Pulmonary artery endothelial cell (primary cell): ENCODE measurements at regions not wholly inside any gene's neighbourhood (a gene's known extent, or its start where the extent isn't known, plus 50 kb on each side); places are given as distances from the start of the nearest gene placed in this dataset.

Source experiments
- DNase-seq: peaks from one replicate; pipeline ENCODE4 v3.0.0-alpha.2; 2011; ENCODE audit warnings: low read depth, low spot score

- no peak for DNase-seq
Measured at GRCh38 chr17:79180358-79181005, 105.9 kb downstream of the ENGASE start.

GRCh38 chr17:79179334-79179733, 104.7 kb downstream of the ENGASE start:
- DNase-seq, result no peak

GRCh38 chr17:79177877-79178276, 103.3 kb downstream of the ENGASE start:
- no peak for DNase-seq

GRCh38 chr17:79176792-79177601, 102.4 kb downstream of the ENGASE start:
- DNase-seq, result no peak

- no peak for DNase-seq
Measured at GRCh38 chr17:79174905-79175856, 100.6 kb downstream of the ENGASE start.

- no peak for DNase-seq
Measured at GRCh38 chr17:79174193-79174765, 99.7 kb downstream of the ENGASE start.

GRCh38 chr17:79171188-79171587, 96.6 kb downstream of the ENGASE start:
- no peak for DNase-seq

- no peak for DNase-seq
Measured at GRCh38 chr17:79169861-79170260, 95.2 kb downstream of the ENGASE start.

GRCh38 chr17:79169366-79169765, 94.7 kb downstream of the ENGASE start:
- no peak for DNase-seq

- no peak for DNase-seq
Measured at GRCh38 chr17:79168486-79169055, 93.9 kb downstream of the ENGASE start.

- no peak for DNase-seq
Measured at GRCh38 chr17:79167486-79167885, 92.9 kb downstream of the ENGASE start.

GRCh38 chr17:79165756-79166473, 91.3 kb downstream of the ENGASE start:
- no peak for DNase-seq

GRCh38 chr17:79164913-79165695, 90.5 kb downstream of the ENGASE start:
- DNase-seq, result no peak

GRCh38 chr17:79164408-79164807, 89.8 kb downstream of the ENGASE start:
- DNase-seq, result no peak

- DNase-seq, result no peak
Measured at GRCh38 chr17:79163071-79163470, 88.4 kb downstream of the ENGASE start.

GRCh38 chr17:79162012-79162963, 87.7 kb downstream of the ENGASE start:
- DNase-seq, result no peak

- DNase-seq, result peak; percentile 60
Measured at GRCh38 chr17:79160980-79161636, 86.5 kb downstream of the ENGASE start.

- no peak for DNase-seq
Measured at GRCh38 chr17:79159926-79160325, 85.3 kb downstream of the ENGASE start.
